DMS114 treated with DMSO at 0.1 percent for 48 hours (cell line): ENCODE measurements at regions not wholly inside any gene's neighbourhood (a gene's known extent, or its start where the extent isn't known, plus 50 kb on each side); places are given as distances from the start of the nearest gene placed in this dataset.

Experiments
- DNase-seq: peaks from one replicate; lab custom pipeline; 2025; ENCODE audit not compliant: unreplicated experiment; lab: John Stamatoyannopoulos, UW

- DNase-seq = no peak
Observed at GRCh38 chr6:56349194-56349593, 101.8 kb upstream of the COL21A1 start.

GRCh38 chr6:56348578-56348977, 101.2 kb upstream of the COL21A1 start:
- no peak for DNase-seq

- DNase-seq = no peak
Observed at GRCh38 chr6:56347526-56347925, 100.1 kb upstream of the COL21A1 start.

- no peak for DNase-seq
Observed at GRCh38 chr6:56346958-56347357, 99.6 kb upstream of the COL21A1 start.

- DNase-seq = no peak
Observed at GRCh38 chr6:56345376-56345995, 98.1 kb upstream of the COL21A1 start.

- no peak for DNase-seq
Observed at GRCh38 chr6:56343295-56343694, 95.9 kb upstream of the COL21A1 start.

- DNase-seq = no peak
Observed at GRCh38 chr6:56339524-56339923, 92.1 kb upstream of the COL21A1 start.

- no peak for DNase-seq
Observed at GRCh38 chr6:56335726-56336125, 88.3 kb upstream of the COL21A1 start.

- DNase-seq = no peak
Observed at GRCh38 chr6:56334937-56335336, 87.6 kb upstream of the COL21A1 start.

- DNase-seq = no peak
Observed at GRCh38 chr6:56329271-56330050, 82.1 kb upstream of the COL21A1 start.

- DNase-seq = no peak
Observed at GRCh38 chr6:56328728-56329090, 81.3 kb upstream of the COL21A1 start.

GRCh38 chr6:56327946-56328727, 80.8 kb upstream of the COL21A1 start:
- DNase-seq = no peak

GRCh38 chr6:56324396-56324795, 77.0 kb upstream of the COL21A1 start:
- no peak for DNase-seq

- no peak for DNase-seq
Observed at GRCh38 chr6:56318851-56319250, 71.5 kb upstream of the COL21A1 start.

- DNase-seq = peak; percentile 17
Observed at GRCh38 chr6:56314683-56315523, 67.5 kb upstream of the COL21A1 start.

- no peak for DNase-seq
Observed at GRCh38 chr6:56311533-56312448, 64.4 kb upstream of the COL21A1 start.

GRCh38 chr6:56311061-56311460, 63.7 kb upstream of the COL21A1 start:
- DNase-seq = no peak

GRCh38 chr6:56310241-56310640, 62.9 kb upstream of the COL21A1 start:
- DNase-seq = no peak

GRCh38 chr6:56299916-56300315, 52.5 kb upstream of the COL21A1 start:
- no peak for DNase-seq
